HG02623 (cell line): ENCODE measurements at regions not wholly inside any gene's neighbourhood (a gene's known extent, or its start where the extent isn't known, plus 50 kb on each side); places are given as distances from the start of the nearest gene placed in this dataset.
A peak's percentile ranks its signal among the peaks of the same experiment; 100 is the strongest.
"Not testable (repeated sequence)": the region's sequence is repeated elsewhere in the genome, so short reads cannot be mapped to it uniquely, and the experiment has no call there.

Source experiments
- ATAC-seq: cut with Tn5 transposase; IDR thresholded peaks from one replicate; pipeline ENCODE4 v1.9.1; 2021; ENCODE audit warnings: moderate library complexity; ENCODE audit not compliant: unreplicated experiment

DNA sequence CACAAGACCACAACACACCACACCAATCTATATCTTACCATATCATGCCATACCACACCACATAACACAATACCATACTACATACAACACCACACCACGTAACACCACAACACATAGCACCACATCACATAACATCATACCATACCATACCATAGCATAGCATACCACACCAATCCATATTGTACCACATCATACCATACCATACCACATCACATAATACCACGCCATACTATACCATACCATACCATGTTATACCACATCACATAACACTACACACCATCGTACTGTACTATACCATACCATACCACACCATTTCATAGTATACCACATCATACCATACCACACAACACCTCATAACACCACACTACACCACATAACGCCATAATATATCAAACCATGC, 335.2 kb upstream of the VWC2 start:
- no peak for ATAC-seq

- no peak for ATAC-seq
Observed at GRCh38 chr7:49443515-49443914, 329.9 kb upstream of the VWC2 start.

DNA sequence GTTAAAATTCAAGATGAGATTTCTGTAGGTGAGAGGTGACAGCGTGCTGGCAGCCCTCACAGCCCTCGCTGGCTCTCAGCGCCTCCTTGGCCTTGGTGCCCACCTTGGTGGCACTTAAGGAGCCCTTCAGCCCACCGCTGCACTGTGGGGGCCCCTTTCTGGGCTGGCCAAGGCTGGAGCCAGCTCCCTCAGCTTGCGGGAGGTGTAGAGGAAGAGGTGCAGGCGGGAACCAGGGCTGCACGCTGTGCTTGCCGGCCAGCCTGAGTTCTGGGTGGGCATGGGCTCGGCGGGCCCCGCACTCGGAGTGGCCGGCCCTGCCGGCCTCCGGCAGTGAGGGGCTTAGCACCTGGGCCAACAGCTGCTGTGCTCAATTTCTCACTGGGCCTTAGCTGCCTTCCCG, 320.0 kb upstream of the VWC2 start:
- ATAC-seq, result no peak

GRCh38 chr7:49479441-49479840, 294.0 kb upstream of the VWC2 start:
- ATAC-seq, result no peak

DNA sequence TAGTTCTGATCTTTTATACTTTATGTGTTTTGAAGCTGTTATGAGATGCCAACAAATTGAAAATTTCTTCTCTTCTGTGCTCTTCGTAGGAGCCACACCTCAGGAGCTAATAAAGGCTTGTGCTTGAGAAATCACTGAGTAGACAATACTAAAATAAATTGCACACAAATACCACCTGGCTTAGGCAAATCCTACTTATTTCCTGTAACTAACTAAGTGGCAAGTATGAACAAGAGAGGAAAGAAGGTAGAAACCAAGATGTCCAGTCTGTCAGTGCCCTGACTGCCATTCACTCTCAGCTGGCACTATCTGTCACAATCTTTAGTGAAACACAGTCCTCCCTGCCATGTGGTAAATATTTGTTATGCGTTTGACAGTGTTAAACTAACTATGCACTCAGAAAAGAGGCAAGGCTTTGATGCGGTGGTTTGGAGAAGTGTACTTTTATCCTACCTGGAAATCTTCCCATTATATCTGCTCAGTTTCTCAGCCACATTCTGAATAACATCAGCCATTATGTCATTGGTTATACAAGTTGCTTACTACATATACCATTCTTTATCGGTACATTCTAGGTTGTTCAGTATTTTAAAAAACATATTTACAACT, 293.4 kb upstream of the VWC2 start:
- no peak for ATAC-seq

DNA sequence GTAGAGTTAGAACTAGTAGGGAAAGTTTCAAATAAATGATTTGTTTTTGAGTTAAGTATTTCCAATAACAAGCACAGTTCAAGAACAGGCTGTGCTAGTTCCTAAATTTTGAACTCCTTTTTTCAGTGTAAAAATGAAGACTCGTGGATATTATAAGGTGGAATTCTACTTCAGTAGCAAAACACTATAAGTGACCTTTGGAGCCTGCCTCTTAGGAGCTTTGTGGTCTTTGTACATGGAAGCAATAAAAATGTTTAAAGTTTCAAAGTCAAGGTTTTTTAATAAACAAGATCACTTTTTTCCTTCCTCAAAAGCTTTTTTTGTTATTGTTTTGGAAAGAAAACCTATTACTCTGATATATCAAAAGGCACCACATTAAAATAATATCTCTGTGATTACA, 292.4 kb upstream of the VWC2 start:
- no peak for ATAC-seq

GRCh38 chr7:49483142-49483541, 290.3 kb upstream of the VWC2 start:
- peak; percentile 61 for ATAC-seq

DNA sequence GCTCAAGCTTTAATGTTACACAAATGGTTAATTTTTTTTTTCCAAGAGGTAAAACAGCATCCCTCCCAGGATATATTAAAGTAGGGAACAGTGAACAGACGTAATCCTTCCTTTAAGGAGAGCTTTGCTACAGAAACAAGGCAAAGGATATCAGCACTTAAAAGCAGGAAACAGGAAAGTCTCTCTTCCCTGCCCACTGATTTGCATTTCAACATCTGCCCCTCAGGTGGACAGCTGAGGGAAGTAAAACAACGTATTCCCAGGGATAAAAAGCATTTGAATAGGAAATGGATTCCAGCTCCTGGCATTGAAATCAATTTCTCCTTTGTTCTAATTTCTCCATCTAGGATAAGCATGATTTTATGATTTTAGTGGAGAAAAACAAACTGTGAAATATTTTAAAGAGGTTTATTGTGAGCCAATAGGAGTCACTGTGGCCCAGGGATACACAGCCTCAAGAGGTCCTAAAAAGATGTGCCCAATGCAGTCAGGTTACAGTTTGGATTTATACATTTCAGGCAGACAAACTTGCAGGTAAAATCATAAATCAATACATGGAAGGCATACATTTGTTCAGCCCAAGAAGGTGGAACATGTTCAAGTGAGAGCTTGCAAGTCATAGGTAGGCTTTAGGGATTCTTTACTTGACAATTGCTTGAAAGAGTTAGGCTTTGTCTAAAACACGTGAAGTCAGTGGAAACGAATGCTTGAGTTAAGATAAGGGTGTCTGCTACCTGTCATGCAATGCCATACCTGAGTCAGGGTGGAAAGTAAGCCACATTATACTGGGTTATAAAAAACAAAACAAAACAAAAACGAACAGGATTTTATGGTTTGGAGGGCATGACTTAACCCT, 286.2 kb upstream of the VWC2 start:
- no peak for ATAC-seq

DNA sequence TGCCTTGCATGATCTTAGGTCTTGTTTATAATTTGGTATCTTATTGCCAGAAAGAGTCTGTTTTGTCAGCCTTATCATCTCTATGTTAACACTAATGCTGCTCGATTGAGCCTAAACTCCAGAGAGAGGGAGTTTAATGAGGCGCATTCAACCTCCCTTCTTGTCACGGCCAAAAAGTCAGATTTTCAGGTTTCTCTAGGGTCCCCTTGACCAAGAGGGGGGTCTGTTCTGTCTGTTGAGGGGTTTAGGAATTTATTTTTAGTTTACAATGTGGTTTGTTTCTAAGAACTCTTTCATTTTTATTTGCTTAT, 285.7 kb upstream of the VWC2 start:
- ATAC-seq, result no peak

- no peak for ATAC-seq
Observed at GRCh38 chr7:49488573-49488972, 284.9 kb upstream of the VWC2 start.

GRCh38 chr7:49497471-49497870, 276.0 kb upstream of the VWC2 start:
- no peak for ATAC-seq

DNA sequence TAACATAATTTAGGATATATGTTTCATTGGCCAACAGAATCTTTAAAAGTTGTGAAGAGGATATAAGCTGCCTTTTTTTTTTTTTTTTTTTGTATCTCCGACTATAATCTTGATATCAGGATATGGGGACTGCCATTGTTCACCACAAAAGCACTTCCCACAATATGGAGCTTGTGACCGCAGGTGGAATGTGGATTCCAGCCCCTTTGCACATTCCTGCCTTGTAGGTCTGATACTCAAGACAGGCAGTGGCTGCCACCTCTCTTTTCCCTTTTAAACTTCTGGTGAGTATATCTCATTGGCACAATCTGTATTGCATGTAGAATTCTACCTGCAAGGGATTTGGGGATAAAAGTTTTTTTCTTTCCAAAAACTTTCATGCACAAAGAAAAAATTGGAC, 272.7 kb upstream of the VWC2 start:
- ATAC-seq, result no peak

- not testable (repeated sequence) for ATAC-seq
Observed at GRCh38 chr7:49507206-49507605, 266.2 kb upstream of the VWC2 start.

- ATAC-seq, result no peak
Observed at GRCh38 chr7:49513911-49514310, 259.5 kb upstream of the VWC2 start.

- no peak for ATAC-seq
Observed at GRCh38 chr7:49520951-49521350, 252.5 kb upstream of the VWC2 start.

GRCh38 chr7:49522111-49522510, 251.3 kb upstream of the VWC2 start:
- ATAC-seq, result no peak

DNA sequence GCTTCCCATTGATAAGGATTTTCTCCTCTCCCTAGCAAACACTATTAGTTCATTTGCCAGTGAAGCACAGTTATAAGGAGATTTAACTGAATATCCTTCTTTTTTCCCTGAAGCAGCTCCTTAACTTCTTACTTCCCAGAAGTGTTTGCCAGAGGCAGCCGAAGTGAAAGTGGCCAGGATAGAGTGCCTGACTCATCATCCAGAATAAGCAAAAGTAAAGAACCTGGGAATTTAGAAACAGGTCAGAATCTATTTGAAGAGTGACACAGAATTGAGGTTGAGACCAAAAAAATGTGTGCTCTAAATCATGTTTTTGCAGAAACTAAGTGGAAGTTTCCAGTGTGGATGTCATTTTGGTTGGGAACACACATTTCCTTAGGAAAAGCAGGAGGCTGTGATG, 249.6 kb upstream of the VWC2 start:
- no peak for ATAC-seq

GRCh38 chr7:49527182-49527581, 246.3 kb upstream of the VWC2 start:
- ATAC-seq, result no peak

DNA sequence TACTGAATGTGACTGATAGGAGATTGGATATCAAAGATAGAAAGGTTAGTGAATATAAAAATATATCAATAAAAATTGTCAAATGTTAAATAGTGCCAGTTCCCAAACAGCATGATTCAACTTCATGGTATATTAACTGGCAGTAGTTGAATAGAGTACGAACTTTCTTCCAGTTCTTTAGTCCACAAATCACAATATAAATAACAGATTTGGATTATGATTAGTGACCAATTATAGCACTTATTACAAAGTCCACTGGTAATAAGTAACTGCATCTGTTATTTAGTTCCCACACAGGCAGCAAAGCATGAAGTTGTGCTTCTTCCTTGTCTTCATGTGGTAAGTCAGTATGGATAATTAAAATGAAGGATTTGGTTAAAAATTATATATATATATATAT, 243.0 kb upstream of the VWC2 start:
- no peak for ATAC-seq

DNA sequence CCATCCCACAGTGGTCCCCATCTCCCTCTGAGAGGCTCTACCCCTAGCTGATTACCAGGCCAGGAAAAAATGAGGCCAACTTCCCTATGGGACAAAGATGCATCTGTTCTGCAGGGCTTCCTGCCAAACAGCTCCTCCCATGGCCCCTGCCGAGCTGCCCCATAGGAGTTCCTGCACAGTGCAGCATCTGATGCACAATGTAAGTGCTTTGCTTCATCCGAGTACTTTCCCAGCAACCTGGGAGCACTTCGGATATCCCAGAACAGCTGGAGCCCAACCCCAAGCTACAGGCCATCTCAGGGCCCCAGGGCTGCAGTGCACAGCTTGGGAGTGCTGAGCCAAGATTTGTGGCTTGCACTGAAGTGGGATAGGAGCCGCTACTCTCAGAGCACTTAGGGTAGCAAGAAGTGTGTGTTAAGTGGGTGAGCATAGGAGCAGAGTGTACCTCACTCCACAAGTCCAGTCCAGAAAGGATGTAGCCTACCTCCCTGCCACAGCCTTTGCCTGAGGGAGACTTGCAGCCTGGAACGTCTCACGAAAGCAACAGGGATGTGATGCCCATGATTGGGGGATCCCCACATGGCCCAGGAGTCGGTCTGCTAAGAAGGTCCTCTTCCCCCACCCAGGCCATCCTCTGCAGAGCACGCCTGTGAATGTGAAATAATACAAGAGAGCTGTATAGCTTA, 209.6 kb upstream of the VWC2 start:
- ATAC-seq, result no peak

DNA sequence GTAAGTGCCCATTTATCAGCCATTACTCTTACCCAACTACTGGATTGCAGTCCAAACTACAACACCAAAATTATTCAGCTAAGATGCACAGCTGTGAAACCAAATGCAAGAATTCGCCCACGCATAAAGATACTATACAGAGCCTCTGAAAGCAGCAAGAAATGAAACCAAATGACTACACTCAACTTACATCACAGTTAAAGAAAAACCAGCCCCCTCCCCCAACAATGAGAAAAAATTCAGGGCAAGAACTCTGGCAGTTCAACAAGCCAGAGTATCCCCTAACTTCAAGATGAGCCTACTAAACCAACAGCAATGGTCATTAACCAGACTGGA, 209.1 kb upstream of the VWC2 start:
- ATAC-seq, result peak; percentile 86

GRCh38 chr7:49577576-49577975, 195.9 kb upstream of the VWC2 start:
- no peak for ATAC-seq
